Fibroblast of the aortic adventitia (primary cell): ENCODE measurements at regions not wholly inside any gene's neighbourhood (a gene's known extent, or its start where the extent isn't known, plus 50 kb on each side); places are given as distances from the start of the nearest gene placed in this dataset.

ENCODE experiments used
- DNase-seq: peaks from one replicate; pipeline ENCODE4 v3.0.0-alpha.2; 2010; ENCODE audit warnings: low read depth
- H3K4me3 ChIP-seq: 2 replicates; pipeline ENCODE4 v1.5.1; 2011; ENCODE audit warnings: low read depth, mild to moderate bottlenecking, control low read depth, low read length, moderate library complexity
- CTCF ChIP-seq: IDR thresholded peaks from 2 replicates; pipeline ENCODE4 v1.5.1; 2011; ENCODE audit warnings: mild to moderate bottlenecking, low read length, control low read depth, inconsistent platforms; ENCODE audit not compliant: insufficient read depth

DNA sequence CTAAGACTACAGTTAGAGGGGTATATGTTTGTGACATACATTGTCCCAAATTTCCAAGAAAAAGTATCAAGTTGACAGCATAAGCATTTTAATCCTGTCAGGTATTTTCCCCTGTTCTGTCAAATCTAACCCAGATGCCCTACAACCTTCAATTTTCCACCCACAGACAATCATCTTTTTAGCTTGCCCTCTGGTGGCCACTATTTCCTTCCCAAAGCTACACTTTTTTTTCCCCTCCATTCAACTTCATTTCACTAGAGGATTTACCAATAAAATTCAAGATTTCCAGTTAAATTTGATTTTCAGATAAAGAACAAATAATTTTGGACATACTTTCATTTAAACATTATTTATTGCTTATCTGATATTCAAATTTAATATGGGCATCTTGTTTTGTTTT lies 286.6 kb downstream of the TENT5A start:
- H3K4me3 ChIP-seq, result no peak overlapping the region
- peak; percentile 63 for TF ChIP-seq CTCF
- peak; percentile 59 for DNase-seq

DNA sequence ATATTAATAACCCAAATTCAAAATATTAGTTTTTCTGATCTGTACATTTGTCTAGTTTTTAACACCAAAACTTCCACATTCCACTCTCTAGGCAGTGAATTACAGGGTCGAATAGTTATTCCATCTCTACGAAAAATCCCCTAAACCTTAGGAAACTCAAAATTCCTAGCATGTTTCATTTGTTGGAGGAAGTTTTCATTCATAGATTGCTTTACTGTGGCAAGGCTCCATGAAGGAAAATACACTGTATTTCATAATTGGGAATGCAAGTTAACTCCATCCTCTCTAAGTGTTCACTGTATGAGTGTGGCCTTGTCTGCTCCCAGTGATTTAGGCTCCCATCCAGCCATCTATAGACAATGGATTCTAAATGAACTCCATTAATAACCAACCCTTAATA lies 296.1 kb downstream of the TENT5A start:
- DNase-seq, result peak; percentile 18
- no peak for TF ChIP-seq CTCF
- H3K4me3 ChIP-seq, result no peak overlapping the region

DNA sequence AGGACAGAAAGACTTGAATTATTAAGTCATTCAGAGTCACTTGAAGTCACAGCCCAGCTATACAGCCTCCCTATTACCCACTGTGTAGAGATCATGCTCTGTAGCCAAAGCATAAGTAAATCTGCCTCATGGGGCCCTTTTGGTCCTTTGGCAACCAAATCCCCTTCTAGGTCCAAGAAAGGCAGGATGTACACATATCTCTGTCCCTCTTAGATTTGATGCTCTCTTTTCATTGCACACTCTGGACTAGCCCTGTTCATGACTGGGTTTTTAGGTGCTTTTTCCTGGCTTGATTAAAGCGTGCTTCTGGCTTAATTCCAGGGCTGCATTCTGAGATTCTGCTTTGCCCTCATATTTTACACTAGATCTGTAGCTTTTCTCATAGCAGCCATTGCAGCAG lies 296.8 kb downstream of the TENT5A start:
- TF ChIP-seq CTCF, result no peak
- peak; percentile 35 for DNase-seq
- H3K4me3 ChIP-seq, result no peak overlapping the region

DNA sequence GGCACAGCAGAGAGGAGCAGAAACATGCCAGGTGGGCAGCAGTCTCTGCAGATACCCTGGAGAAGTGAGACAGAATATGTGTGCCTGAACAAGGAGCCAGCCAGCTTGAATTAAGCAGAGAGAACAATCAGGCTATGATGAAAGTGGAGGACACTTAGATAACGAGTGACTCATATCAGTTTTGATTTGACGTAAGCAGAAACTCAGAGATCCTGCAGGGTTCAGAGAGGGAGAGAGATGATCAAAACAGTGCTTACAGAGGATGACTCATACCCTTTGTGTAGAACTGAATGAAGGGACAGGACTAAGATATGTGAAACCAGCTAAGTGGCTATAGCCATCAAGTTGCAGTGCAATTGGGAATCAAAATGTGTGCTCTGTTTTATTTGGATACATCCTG lies 300.7 kb downstream of the TENT5A start:
- no peak overlapping the region for H3K4me3 ChIP-seq
- no peak for TF ChIP-seq CTCF
- DNase-seq, result peak; percentile 95

DNA sequence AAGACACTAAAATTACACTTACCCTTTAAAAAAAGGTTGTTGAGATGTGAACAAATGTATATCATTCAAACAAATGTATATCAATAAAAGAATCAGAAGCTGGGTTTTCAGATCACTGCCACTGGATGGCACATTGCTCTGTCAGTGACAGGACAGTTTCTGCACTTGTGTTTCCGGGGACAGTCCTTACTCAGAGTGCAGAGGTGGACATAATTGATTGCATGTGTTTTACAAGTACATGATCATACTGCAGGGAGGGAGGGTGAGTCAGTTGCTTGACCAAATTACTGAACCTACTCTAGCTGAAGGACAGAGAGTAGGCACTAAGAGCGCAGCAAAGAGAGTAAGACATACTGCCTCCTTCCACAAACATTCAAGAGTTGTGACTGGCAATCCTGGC lies 302.3 kb downstream of the TENT5A start:
- no peak overlapping the region for H3K4me3 ChIP-seq
- DNase-seq, result peak; percentile 59
- no peak for TF ChIP-seq CTCF

DNA sequence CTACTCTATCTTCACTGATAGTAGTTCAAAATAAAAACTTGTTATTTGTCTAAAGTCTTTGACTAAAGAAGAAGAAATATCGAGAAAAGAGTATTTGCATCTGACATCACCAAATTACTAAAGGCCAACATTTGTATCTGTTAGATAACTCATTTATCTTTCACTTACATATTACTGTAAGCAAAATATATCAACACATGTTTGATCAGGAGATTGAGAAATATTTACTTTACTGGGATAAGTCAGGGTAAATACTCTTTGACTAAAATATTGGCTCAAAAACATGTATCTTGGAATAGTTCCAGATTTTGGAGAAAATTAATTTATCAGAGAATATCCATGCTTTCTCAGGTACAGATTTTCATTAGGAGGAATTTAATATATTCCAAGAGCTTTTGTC lies 306.0 kb downstream of the TENT5A start:
- TF ChIP-seq CTCF, result no peak
- no peak for DNase-seq
- no peak overlapping the region for H3K4me3 ChIP-seq

GRCh38 chr6:81439417-81439816 lies 313.1 kb downstream of the TENT5A start:
- no peak for TF ChIP-seq CTCF
- no peak for DNase-seq
- no peak overlapping the region for H3K4me3 ChIP-seq
